HG02870 (cell line): ENCODE measurements at regions not wholly inside any gene's neighbourhood (a gene's known extent, or its start where the extent isn't known, plus 50 kb on each side); places are given as distances from the start of the nearest gene placed in this dataset.

ENCODE experiments used
- ATAC-seq: cut with Tn5 transposase; IDR thresholded peaks from one replicate; pipeline ENCODE4 v1.9.1; 2021; ENCODE audit warnings: mild to moderate bottlenecking, moderate library complexity; ENCODE audit not compliant: unreplicated experiment

DNA sequence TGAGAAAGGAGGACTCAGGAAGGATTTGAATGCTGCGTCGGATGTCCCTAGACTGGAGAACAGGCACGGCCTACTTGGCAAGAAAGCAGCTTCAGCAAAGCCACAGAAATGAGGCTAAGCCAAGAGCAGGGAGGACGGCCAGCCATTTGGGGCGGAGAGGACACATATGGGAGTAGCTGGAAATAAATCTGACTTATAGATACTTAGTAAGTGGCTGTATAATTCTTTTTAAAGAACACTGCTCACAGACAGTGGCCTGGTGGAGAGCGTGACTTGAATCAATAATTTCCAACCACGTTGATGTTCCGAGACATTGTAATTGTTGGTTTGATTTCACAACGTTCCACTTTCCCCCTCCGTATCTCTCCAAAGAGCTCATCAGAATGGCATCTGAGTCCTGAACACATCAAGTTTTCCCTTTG is 67.7 kb upstream of the JCAD start:
- ATAC-seq: no peak

DNA sequence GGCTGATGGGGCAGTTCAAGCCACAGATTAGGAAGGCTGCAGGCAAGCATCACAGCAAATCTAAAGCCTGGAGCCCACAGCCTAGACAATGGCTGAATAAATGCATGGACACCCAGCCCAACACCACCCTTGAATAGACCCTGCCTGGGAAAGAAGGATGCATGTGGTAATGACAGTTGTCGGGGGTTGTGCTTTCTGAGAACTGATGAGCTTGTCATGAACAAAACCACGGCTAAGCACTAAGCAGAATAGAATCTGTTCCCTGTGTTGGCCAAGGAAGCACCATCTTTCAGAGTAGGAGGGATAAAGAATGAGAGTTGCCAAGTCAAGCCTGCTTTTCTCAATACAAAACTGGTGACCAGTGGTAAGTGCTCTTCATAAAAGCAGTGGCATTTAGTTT is 66.1 kb upstream of the JCAD start:
- ATAC-seq: no peak

DNA sequence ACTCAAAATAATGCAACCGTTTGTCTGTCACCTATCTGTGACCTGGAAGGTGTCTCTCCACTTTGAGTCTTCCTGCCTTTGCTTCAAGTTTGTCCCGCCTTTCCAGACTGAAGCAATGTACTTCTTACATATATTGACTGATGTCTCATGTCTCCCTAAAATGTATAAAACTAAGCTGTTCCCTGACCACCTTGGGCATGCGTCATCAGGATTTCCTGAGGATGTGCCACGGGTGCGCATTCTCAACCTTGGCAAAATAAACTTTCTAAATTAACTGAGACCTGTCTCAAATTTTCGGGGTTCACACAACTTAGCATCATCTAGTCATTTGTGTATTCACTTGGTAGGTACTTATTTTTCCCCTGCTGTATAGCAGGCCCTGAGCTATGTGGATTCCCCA is 65.3 kb upstream of the JCAD start:
- ATAC-seq: no peak

DNA sequence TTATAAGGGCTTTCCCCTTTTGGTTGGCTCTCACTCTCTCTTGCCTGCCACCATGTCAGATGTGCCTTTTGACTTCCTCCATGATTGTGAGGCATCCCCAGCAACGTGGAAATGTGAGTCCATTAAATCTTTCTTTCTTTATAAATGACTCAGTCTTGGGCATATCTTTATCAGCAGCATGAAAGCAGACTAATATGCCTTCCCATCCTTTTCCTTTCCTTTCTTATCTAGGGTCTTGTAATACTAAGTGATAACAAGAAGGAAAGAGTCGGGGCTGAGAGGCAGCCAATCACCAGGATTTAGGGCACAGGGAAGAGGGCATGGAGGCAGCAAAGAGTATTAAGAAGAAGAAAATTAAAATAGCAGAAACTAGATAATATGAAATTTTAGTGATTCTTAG is 62.0 kb upstream of the JCAD start:
- no peak for ATAC-seq

DNA sequence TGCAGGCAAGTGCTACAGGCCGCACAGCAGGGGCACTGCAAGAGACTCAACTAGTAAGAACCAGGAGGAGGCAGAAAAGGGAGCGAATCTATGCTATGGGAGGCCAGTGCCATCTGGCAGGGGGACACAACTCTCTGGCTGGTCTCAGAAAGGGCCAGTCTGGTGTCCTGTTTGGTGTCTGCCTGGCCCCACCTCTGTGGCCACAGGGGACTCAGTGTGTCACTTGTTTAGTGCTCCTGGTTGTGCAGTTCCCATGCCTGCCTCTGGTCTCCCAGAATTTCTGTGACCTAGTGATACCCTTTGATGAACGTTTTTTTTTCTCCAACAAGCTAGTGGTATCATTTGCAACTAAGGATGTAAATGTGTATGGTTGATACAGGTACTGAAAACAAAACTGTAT is 59.2 kb upstream of the JCAD start:
- no peak for ATAC-seq

DNA sequence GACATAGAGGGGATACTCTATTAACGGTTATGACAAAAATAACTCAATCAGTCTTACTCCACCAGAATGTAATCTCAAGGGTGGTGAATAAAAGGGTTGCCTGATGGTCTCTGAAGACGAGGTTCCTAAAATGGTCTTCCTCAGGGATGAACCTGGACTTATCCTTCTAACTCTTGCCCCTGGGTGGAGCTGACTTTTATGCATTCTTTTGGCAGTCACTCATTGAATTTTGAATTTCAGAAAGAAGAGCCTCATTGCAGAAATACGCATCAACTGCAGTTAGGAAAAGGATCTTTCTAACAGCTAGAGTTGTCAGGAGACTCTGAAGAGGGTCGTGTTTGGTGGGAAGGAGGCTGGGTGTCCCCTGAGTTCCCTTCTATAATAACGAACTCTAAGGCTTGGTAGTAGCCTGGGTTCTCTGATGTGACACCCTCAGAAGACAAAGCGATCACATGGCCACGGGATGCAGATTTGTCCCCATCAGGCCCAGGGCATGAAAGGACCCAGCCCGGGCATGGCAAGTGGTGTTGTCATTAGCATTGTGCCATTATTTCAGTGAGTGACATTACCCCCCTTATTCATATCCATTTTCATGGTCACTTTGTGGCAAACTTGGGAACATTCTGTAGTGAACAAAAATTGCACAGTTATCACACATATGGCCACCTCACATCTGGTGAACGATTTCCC is 58.6 kb upstream of the JCAD start:
- no peak for ATAC-seq

DNA sequence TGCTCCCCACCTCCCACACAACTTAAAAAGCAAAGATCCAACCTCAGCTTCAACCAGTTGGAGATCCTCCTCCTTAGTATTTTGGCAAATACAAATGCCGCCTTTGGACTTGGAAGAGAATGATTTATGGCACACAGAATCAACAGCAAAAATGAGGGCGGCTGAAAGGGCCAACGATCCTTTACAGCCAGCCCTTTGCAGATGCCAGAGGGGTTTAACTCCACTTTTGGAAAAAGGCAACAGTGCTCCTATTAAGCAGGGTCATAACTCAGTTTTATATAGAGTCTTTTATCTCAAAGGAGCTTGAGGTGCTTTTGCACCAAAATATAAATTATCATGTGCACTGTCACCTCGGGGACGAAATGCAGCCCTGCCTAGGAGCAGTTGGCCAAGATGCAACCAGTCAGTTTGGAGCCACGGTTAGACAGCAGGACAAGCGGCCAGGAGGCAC is 56.7 kb upstream of the JCAD start:
- ATAC-seq: no peak

DNA sequence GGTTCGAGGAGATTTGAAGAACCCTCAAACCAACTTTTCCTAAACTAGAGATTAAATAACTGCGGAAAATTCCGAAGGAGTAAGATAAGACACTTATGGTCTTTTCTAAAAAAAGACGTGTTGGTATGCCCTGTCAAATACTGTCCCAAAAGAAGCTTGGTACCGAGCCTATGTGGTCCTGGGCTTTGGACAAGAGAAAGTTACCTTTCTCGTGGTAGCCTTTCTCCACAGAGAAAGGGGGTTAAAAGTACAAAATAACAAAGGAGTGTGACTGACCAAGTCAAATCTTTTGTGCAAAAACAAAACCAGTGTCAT is 56.2 kb upstream of the JCAD start:
- ATAC-seq: no peak

DNA sequence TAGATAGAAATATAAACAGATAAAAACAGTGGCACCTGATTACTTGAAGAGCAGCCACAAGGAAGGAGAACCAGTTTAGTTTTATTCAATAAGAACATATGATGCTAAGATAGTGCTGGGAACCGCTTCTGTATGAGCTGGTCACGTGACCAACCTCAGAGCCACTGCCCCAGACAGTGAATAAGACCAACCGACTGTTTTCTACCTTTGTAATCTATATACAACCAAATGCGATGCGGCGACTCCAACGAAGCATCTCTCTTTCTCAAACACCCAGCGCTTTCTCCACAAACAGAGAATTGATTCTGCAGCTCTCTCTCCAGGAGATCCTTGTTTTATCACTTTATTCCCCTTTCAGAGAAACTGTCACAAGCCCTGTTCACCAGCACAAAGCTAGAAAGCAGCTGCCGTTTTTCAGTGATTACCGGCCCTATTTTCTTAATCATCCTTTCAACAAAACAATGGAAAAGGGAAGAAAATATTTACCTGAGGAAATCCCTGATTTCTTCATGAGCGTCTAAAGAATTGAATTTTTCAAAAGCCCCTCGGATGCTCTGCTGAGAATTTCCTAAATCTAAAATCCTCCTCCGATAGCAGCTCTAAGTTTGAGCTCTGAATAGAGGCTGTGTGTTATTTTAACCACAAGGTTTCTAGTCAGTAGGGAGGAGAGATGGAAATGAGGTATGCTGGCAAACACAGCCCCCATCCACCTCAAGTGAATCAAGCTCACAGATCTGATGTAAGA is 55.7 kb upstream of the JCAD start:
- ATAC-seq: no peak

DNA sequence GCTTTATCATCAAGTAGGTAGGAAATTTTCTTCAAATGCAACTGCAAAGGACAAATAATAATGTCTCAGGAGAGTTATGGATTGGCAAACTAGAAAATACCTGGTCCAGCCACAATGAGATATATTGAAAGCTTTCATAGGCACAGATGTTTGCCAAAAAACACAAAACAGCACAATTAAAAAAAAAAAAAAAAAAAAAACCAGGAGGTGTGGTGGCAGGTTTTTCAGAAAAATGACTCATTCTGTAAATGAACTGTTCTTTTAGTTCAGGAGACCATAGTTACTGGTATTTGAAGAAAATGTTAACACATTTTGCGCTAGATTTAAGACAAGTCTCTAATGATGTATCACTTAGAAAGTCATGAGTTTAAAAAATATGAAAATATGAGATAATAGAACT is 55.0 kb upstream of the JCAD start:
- ATAC-seq: no peak

DNA sequence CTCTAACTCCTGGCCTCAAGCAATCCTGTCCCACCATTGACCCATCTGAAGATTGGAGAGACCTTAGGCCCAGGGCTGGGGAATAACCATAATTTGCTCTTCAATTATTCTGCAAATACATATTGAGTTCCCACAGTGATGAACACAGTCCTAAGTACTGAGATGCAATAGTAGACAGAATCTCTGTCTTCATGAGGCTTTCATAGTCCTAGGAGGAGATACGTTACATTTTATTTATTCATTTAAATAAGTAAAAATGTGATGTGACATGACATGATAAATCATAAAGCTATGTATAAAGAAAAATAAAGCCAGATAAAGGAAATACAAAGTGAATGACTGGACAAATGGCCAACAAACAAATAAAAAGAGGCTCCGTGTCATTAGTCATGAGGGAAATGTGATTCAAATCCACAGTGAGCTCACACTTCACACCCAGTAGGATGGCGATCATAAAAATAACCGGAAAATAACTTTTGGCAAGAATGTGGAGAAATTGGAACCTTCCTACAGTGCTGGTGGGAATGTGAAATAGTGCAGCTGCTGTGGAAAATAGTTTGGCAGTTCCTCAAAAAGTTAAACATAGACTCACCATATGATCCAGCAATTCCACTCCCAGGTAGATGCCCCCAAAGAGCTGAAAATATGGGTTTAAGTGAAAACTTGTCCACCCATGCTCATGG is 52.1 kb upstream of the JCAD start:
- no peak for ATAC-seq
